HG03469 (cell line): ENCODE measurements at regions not wholly inside any gene's neighbourhood (a gene's known extent, or its start where the extent isn't known, plus 50 kb on each side); places are given as distances from the start of the nearest gene placed in this dataset.

Source experiments
- ATAC-seq: cut with Tn5 transposase; IDR thresholded peaks from one replicate; pipeline ENCODE4 v1.9.1; 2021; ENCODE audit warnings: mild to moderate bottlenecking, moderate library complexity, moderate number of reproducible peaks; ENCODE audit not compliant: unreplicated experiment

- ATAC-seq = no peak
Measured at GRCh38 chr20:48196001-48196400, 410.7 kb upstream of the SULF2 start.

- ATAC-seq = no peak
Measured at GRCh38 chr20:48195121-48195870, 410.0 kb upstream of the SULF2 start.

GRCh38 chr20:48194583-48194982, 409.3 kb upstream of the SULF2 start:
- no peak for ATAC-seq

- no peak for ATAC-seq
Measured at GRCh38 chr20:48193627-48194425, 408.5 kb upstream of the SULF2 start.

- no peak for ATAC-seq
Measured at GRCh38 chr20:48192109-48192508, 406.8 kb upstream of the SULF2 start.

GRCh38 chr20:48191200-48191599, 405.9 kb upstream of the SULF2 start:
- no peak for ATAC-seq

GRCh38 chr20:48190757-48191156, 405.5 kb upstream of the SULF2 start:
- no peak for ATAC-seq

GRCh38 chr20:48189181-48189580, 403.9 kb upstream of the SULF2 start:
- ATAC-seq = no peak

- no peak for ATAC-seq
Measured at GRCh38 chr20:48187851-48188250, 402.6 kb upstream of the SULF2 start.

- ATAC-seq = no peak
Measured at GRCh38 chr20:48186915-48187314, 401.6 kb upstream of the SULF2 start.

- no peak for ATAC-seq
Measured at GRCh38 chr20:48186447-48186846, 401.2 kb upstream of the SULF2 start.

- no peak for ATAC-seq
Measured at GRCh38 chr20:48184229-48184628, 398.9 kb upstream of the SULF2 start.

- no peak for ATAC-seq
Measured at GRCh38 chr20:48181261-48181935, 396.1 kb upstream of the SULF2 start.

- no peak for ATAC-seq
Measured at GRCh38 chr20:48180618-48181017, 395.3 kb upstream of the SULF2 start.

- no peak for ATAC-seq
Measured at GRCh38 chr20:48180024-48180423, 394.7 kb upstream of the SULF2 start.

GRCh38 chr20:48178633-48179032, 393.4 kb upstream of the SULF2 start:
- ATAC-seq = no peak

- ATAC-seq = no peak
Measured at GRCh38 chr20:48177058-48177457, 391.8 kb upstream of the SULF2 start.

- no peak for ATAC-seq
Measured at GRCh38 chr20:48176139-48176538, 390.9 kb upstream of the SULF2 start.

- ATAC-seq = no peak
Measured at GRCh38 chr20:48175261-48175660, 390.0 kb upstream of the SULF2 start.

GRCh38 chr20:48172357-48172702, 387.0 kb upstream of the SULF2 start:
- no peak for ATAC-seq

GRCh38 chr20:48171626-48172356, 386.5 kb upstream of the SULF2 start:
- no peak for ATAC-seq
